ENCODE measurements at regions not wholly inside any gene's neighbourhood (a gene's known extent, or its start where the extent isn't known, plus 50 kb on each side); places are given as distances from the start of the nearest gene placed in this dataset.

DNA sequence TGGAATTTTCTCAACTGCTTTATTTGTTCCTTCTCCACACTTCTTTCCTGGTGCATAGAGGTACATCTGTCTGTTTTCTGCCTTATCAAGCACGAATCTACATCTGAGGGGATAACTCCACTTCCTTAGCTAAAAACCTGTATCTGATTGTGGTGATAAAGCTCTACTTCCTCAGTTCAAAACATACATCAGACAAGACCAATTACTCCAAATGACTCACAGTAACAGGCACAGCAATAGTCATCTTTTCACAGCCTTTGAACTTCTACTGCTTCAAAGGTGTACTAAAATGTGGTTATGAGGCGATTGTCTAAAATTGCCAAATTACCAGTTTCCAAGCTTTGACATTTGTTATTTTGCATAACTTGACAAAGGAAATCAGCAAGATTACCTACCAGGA is 803.6 kb upstream of the ZEB2 start:
- 9% methylated on average over 1 of the region's 2 CpGs for WGBS
- H2AFZ ChIP-seq (ENCODE audit: low read depth, low read length), result no peak overlapping the region
- no peak overlapping the region for H2BK15ac ChIP-seq (ENCODE audit: low read depth, poor library complexity, severe bottlenecking)
- DNase-seq, result peak; percentile 22
- H4K91ac ChIP-seq (ENCODE audit: low read length), result no peak overlapping the region
- no peak overlapping the region for H2BK5ac ChIP-seq (ENCODE audit: low read depth, low read length, poor library complexity, severe bottlenecking)
- no peaks in the 10 kb centered on the region for H3K79me1 ChIP-seq (replicated peaks; ENCODE audit: low read length, poor library complexity, severe bottlenecking)
- H3K18ac ChIP-seq (ENCODE audit: low read depth in 1 of 2, low read length in 2 of 2), result no peak overlapping the region
- H3K14ac ChIP-seq (ENCODE audit: low read length in 2 of 2), result no peak overlapping the region
- H2AK5ac ChIP-seq (ENCODE audit: low read length, severe bottlenecking), result no peak overlapping the region
- H2BK120ac ChIP-seq (ENCODE audit: low read depth, low read length), result no peak overlapping the region
- no peak overlapping the region for H2BK12ac ChIP-seq (ENCODE audit: low read length in 2 of 2)
- H3K23ac ChIP-seq (ENCODE audit: low read length in 2 of 2), result no peak overlapping the region
- H4K8ac ChIP-seq (ENCODE audit: low read length), result no peak overlapping the region
- no peaks in the 10 kb centered on the region for H3K27me3 ChIP-seq (ENCODE audit: control insufficient read depth in 1 of 2, insufficient read depth in 1 of 2, low read length in 2 of 2)
- no peak overlapping the region for H3K4me3 ChIP-seq (ENCODE audit: insufficient read depth in 1 of 2, low read depth in 1 of 2, low read length in 2 of 2)
- no peaks in the 10 kb centered on the region for H3K36me3 ChIP-seq (ENCODE audit: control insufficient read depth in 1 of 2, insufficient read depth in 2 of 2, low read depth in 1 of 2, low read length in 2 of 2)
- no peak overlapping the region for H3K4me2 ChIP-seq (ENCODE audit: low read length, poor library complexity, severe bottlenecking)
- H3K9ac ChIP-seq (ENCODE audit: low read length), result no peak overlapping the region
- no peak overlapping the region for H3K4ac ChIP-seq (ENCODE audit: low read depth in 1 of 2, low read length in 2 of 2)
- no peak overlapping the region for H3K27ac ChIP-seq (ENCODE audit: low read length, poor library complexity, severe bottlenecking)
- H3K4me1 ChIP-seq (ENCODE audit: control insufficient read depth, insufficient read depth, low read depth, low read length), result no peaks in the 10 kb centered on the region
- no peaks in the 10 kb centered on the region for H3K9me3 ChIP-seq (ENCODE audit: control insufficient read depth, low read length)

DNA sequence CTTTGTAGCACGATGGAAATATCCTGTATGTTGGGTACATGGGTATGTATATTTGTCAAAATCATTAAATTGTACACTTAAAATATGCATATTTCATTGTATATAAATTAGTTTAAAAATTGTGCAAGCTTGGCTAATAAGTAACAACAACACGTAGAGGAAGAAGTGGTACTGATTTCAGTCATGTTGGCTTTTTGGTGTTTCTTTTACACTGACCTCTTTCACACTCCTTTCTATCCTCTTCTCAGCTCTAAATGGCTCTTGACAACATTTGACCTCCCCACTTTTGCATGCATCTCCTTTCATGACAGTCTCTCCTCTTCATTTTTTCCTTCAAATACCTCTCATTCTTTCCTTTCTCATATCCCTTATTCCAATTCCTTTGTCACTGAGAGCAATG is 801.4 kb upstream of the ZEB2 start:
- no peak overlapping the region for H2AK5ac ChIP-seq (ENCODE audit: low read length, severe bottlenecking)
- no peak overlapping the region for H2BK5ac ChIP-seq (ENCODE audit: low read depth, low read length, poor library complexity, severe bottlenecking)
- H3K23ac ChIP-seq (ENCODE audit: low read length in 2 of 2), result no peak overlapping the region
- H3K27me3 ChIP-seq (ENCODE audit: control insufficient read depth in 1 of 2, insufficient read depth in 1 of 2, low read length in 2 of 2), result no peaks in the 10 kb centered on the region
- no peak overlapping the region for H3K4me3 ChIP-seq (ENCODE audit: insufficient read depth in 1 of 2, low read depth in 1 of 2, low read length in 2 of 2)
- H3K4me2 ChIP-seq (ENCODE audit: low read length, poor library complexity, severe bottlenecking), result no peak overlapping the region
- no peak overlapping the region for H2AFZ ChIP-seq (ENCODE audit: low read depth, low read length)
- no peak overlapping the region for H3K27ac ChIP-seq (ENCODE audit: low read length, poor library complexity, severe bottlenecking)
- no peaks in the 10 kb centered on the region for H3K36me3 ChIP-seq (ENCODE audit: control insufficient read depth in 1 of 2, insufficient read depth in 2 of 2, low read depth in 1 of 2, low read length in 2 of 2)
- no peaks in the 10 kb centered on the region for H3K79me1 ChIP-seq (replicated peaks; ENCODE audit: low read length, poor library complexity, severe bottlenecking)
- DNase-seq, result no peak
- H2BK15ac ChIP-seq (ENCODE audit: low read depth, poor library complexity, severe bottlenecking), result no peak overlapping the region
- no peak overlapping the region for H3K18ac ChIP-seq (ENCODE audit: low read depth in 1 of 2, low read length in 2 of 2)
- H3K14ac ChIP-seq (ENCODE audit: low read length in 2 of 2), result no peak overlapping the region
- H3K4ac ChIP-seq (ENCODE audit: low read depth in 1 of 2, low read length in 2 of 2), result no peak overlapping the region
- H2BK12ac ChIP-seq (ENCODE audit: low read length in 2 of 2), result no peak overlapping the region
- H3K4me1 ChIP-seq (ENCODE audit: control insufficient read depth, insufficient read depth, low read depth, low read length), result no peaks in the 10 kb centered on the region
- H4K91ac ChIP-seq (ENCODE audit: low read length), result no peak overlapping the region
- H4K8ac ChIP-seq (ENCODE audit: low read length), result no peak overlapping the region
- H2BK120ac ChIP-seq (ENCODE audit: low read depth, low read length), result no peak overlapping the region
- H3K9ac ChIP-seq (ENCODE audit: low read length), result no peak overlapping the region
- no peaks in the 10 kb centered on the region for H3K9me3 ChIP-seq (ENCODE audit: control insufficient read depth, low read length)
- 100% methylated on average over 1 of the region's 2 CpGs for WGBS

DNA sequence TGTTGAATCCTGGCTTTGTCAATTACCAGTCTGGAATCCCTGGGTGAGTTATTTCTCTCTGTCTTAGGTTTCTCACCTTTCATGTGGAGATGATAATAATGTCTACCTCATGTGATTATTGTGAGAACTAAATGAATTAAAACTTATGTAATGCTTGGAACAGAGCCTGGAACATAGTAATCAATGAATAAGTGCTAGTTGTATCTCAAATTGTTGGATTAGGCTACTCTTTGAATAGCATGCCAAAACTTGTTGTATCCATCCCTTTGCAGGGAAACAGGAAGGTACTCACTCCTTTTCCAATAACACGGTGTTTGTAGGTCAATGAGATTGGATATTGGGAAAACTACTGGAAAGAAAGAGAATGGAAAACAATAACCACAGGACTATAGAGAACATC is 796.6 kb upstream of the ZEB2 start:
- Histone ChIP-seq H2BK120ac (ENCODE audit: low read depth, low read length) (no peak overlapping the region), H3K14ac (ENCODE audit: low read length in 2 of 2) (no peak overlapping the region), H3K27ac (ENCODE audit: low read length, poor library complexity, severe bottlenecking) (no peak overlapping the region), H3K9me3 (ENCODE audit: control insufficient read depth, low read length) (peaks cover 6% of the 10 kb centered on the region), H3K79me1 (replicated peaks; ENCODE audit: low read length, poor library complexity, severe bottlenecking) (no peaks in the 10 kb centered on the region), H3K4me1 (ENCODE audit: control insufficient read depth, insufficient read depth, low read depth, low read length) (no peaks in the 10 kb centered on the region), H4K8ac (ENCODE audit: low read length) (no peak overlapping the region), H2BK5ac (ENCODE audit: low read depth, low read length, poor library complexity, severe bottlenecking) (no peak overlapping the region), H4K91ac (ENCODE audit: low read length) (no peak overlapping the region), H3K23ac (ENCODE audit: low read length in 2 of 2) (no peak overlapping the region), H3K36me3 (ENCODE audit: control insufficient read depth in 1 of 2, insufficient read depth in 2 of 2, low read depth in 1 of 2, low read length in 2 of 2) (no peaks in the 10 kb centered on the region), H3K4me3 (ENCODE audit: insufficient read depth in 1 of 2, low read depth in 1 of 2, low read length in 2 of 2) (no peak overlapping the region), H2BK15ac (ENCODE audit: low read depth, poor library complexity, severe bottlenecking) (no peak overlapping the region), H3K4me2 (ENCODE audit: low read length, poor library complexity, severe bottlenecking) (no peak overlapping the region), H3K27me3 (ENCODE audit: control insufficient read depth in 1 of 2, insufficient read depth in 1 of 2, low read length in 2 of 2) (no peaks in the 10 kb centered on the region), H3K18ac (ENCODE audit: low read depth in 1 of 2, low read length in 2 of 2) (no peak overlapping the region), H2BK12ac (ENCODE audit: low read length in 2 of 2) (no peak overlapping the region), H2AFZ (ENCODE audit: low read depth, low read length) (no peak overlapping the region), H3K9ac (ENCODE audit: low read length) (no peak overlapping the region), H2AK5ac (ENCODE audit: low read length, severe bottlenecking) (no peak overlapping the region), H3K4ac (ENCODE audit: low read depth in 1 of 2, low read length in 2 of 2) (no peak overlapping the region)
- 100% methylated on average over 1 of the region's 1 CpG for WGBS
- no peak for DNase-seq

DNA sequence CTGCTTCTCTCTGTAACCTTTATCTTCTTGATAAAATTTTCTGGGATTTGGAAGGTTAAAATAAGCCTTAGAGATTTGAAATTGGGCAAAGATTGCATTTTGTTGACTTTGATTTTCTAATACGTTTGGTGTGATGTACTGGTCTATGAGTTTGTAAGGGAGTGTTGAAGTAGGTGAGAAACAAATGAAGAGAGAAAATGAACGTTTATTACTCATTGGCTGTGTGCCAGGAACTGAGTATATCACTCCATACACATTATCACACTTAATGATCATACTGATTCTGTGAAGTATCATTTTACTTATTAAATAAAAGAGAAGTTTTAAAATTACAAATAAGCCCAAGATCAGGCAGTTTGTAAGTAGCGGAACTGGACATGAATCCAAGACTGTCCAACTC is 795.1 kb upstream of the ZEB2 start:
- Histone ChIP-seq H2BK12ac (ENCODE audit: low read length in 2 of 2) (no peak overlapping the region), H4K91ac (ENCODE audit: low read length) (no peak overlapping the region), H2BK120ac (ENCODE audit: low read depth, low read length) (no peak overlapping the region), H3K9me3 (ENCODE audit: control insufficient read depth, low read length) (peaks cover 6% of the 10 kb centered on the region), H2BK15ac (ENCODE audit: low read depth, poor library complexity, severe bottlenecking) (no peak overlapping the region), H3K14ac (ENCODE audit: low read length in 2 of 2) (no peak overlapping the region), H3K4ac (ENCODE audit: low read depth in 1 of 2, low read length in 2 of 2) (no peak overlapping the region), H3K4me1 (ENCODE audit: control insufficient read depth, insufficient read depth, low read depth, low read length) (no peaks in the 10 kb centered on the region), H3K4me3 (ENCODE audit: insufficient read depth in 1 of 2, low read depth in 1 of 2, low read length in 2 of 2) (no peak overlapping the region), H3K9ac (ENCODE audit: low read length) (no peak overlapping the region), H3K36me3 (ENCODE audit: control insufficient read depth in 1 of 2, insufficient read depth in 2 of 2, low read depth in 1 of 2, low read length in 2 of 2) (no peaks in the 10 kb centered on the region), H4K8ac (ENCODE audit: low read length) (no peak overlapping the region), H2AK5ac (ENCODE audit: low read length, severe bottlenecking) (no peak overlapping the region), H3K27ac (ENCODE audit: low read length, poor library complexity, severe bottlenecking) (no peak overlapping the region), H3K23ac (ENCODE audit: low read length in 2 of 2) (no peak overlapping the region), H2AFZ (ENCODE audit: low read depth, low read length) (no peak overlapping the region), H2BK5ac (ENCODE audit: low read depth, low read length, poor library complexity, severe bottlenecking) (no peak overlapping the region), H3K4me2 (ENCODE audit: low read length, poor library complexity, severe bottlenecking) (no peak overlapping the region), H3K18ac (ENCODE audit: low read depth in 1 of 2, low read length in 2 of 2) (no peak overlapping the region), H3K79me1 (replicated peaks; ENCODE audit: low read length, poor library complexity, severe bottlenecking) (no peaks in the 10 kb centered on the region), H3K27me3 (ENCODE audit: control insufficient read depth in 1 of 2, insufficient read depth in 1 of 2, low read length in 2 of 2) (no peaks in the 10 kb centered on the region)
- 80% methylated on average over 1 of the region's 3 CpGs for WGBS
- DNase-seq, result no peak
